ENCODE measurements at regions not wholly inside any gene's neighbourhood (a gene's known extent, or its start where the extent isn't known, plus 50 kb on each side); places are given as distances from the start of the nearest gene placed in this dataset.

DNA sequence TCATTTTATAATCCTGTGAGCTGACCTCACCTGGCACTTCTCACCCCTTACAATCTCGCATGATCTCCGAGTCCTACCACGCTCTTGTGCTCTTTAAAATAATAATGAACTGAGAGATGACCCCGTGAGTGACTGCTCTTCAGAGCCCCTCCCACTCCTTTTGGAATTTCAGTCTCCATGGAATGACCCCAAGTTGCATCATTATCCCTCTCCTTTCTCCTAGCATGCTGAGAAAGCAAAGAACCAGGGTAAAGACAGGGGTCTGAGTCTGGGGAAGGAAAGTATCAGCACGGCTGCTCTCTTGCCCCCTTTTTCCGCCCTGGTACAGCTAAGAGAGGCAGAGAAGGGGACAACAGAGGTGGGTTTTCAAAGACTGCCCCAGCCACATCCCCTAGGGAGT lies 178.3 kb upstream of the PLEKHA5 start:
- Mint-ChIP-seq H3K9me3 (no peaks in the 10 kb centered on the region), H3K27me3 (ENCODE audit: low read depth in 2 of 2) (peaks cover 0 to 2% of the 10 kb centered on the region in 2 donors), H3K4me1 (no peaks in the 10 kb centered on the region), H3K4me3 (no peak overlapping the region), H3K27ac (no peak overlapping the region), H3K36me3 (no peaks in the 10 kb centered on the region)
- Histone ChIP-seq H3K27ac (ENCODE audit: low read length) (no peak overlapping the region), H3K9me3 (ENCODE audit: control insufficient read depth, insufficient read depth, low read length) (no peaks in the 10 kb centered on the region), H3K36me3 (ENCODE audit: control insufficient read depth, insufficient read depth, low read length) (no peaks in the 10 kb centered on the region), H3K4me1 (ENCODE audit: control insufficient read depth, insufficient read depth, low read length) (no peaks in the 10 kb centered on the region), H3K4me3 (ENCODE audit: low read length) (no peak overlapping the region), H3K27me3 (ENCODE audit: control insufficient read depth, insufficient read depth, low read length) (no peaks in the 10 kb centered on the region)
- WGBS (ENCODE audit: insufficient coverage): 85% methylated on average over 6 of the region's 6 CpGs
- DNase-seq (no peak), ATAC-seq (no peak)
- intact Hi-C loops (cut with micrococcal nuclease): no loop called here
- TF ChIP-seq, protein P1, sequence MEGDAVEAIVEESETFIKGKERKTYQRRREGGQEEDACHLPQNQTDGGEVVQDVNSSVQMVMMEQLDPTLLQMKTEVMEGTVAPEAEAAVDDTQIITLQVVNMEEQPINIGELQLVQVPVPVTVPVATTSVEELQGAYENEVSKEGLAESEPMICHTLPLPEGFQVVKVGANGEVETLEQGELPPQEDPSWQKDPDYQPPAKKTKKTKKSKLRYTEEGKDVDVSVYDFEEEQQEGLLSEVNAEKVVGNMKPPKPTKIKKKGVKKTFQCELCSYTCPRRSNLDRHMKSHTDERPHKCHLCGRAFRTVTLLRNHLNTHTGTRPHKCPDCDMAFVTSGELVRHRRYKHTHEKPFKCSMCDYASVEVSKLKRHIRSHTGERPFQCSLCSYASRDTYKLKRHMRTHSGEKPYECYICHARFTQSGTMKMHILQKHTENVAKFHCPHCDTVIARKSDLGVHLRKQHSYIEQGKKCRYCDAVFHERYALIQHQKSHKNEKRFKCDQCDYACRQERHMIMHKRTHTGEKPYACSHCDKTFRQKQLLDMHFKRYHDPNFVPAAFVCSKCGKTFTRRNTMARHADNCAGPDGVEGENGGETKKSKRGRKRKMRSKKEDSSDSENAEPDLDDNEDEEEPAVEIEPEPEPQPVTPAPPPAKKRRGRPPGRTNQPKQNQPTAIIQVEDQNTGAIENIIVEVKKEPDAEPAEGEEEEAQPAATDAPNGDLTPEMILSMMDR (IDR thresholded peaks at IDR 0.05): no peak

DNA sequence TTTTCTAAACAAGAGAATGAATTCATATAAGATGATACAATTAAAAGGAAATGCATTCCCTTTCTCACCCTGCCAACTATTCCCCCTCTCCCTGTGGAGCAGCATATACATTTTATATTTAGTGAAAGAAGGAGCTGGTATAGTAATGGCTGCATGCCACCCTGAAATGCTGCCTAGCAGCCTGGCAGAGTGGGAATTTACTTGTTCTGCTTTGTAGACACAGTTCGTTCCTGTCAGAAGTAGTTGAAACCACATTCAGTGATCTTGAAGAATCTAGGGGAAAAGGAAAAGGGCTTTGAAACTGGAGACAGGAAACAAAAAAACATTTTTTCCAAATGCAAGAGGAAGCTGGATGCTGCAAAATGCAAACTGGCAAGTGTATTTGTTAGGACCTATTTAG lies 176.0 kb upstream of the PLEKHA5 start:
- H3K4me1 ChIP-seq (ENCODE audit: control insufficient read depth, insufficient read depth, low read length): no peaks in the 10 kb centered on the region
- no peaks in the 10 kb centered on the region for H3K27me3 ChIP-seq (ENCODE audit: control insufficient read depth, insufficient read depth, low read length)
- peaks cover 0 to 2% of the 10 kb centered on the region in 2 donors for H3K27me3 Mint-ChIP-seq (ENCODE audit: low read depth in 2 of 2)
- 11% methylated on average over 1 of the region's 1 CpG for WGBS (ENCODE audit: insufficient coverage)
- DNase-seq (no peak), ATAC-seq (no peak)
- no peaks in the 10 kb centered on the region for H3K36me3 Mint-ChIP-seq
- no peak overlapping the region for H3K27ac Mint-ChIP-seq
- H3K4me1 Mint-ChIP-seq: no peaks in the 10 kb centered on the region
- H3K4me3 Mint-ChIP-seq: no peak overlapping the region
- H3K4me3 ChIP-seq (ENCODE audit: low read length): no peak overlapping the region
- no peak overlapping the region for H3K27ac ChIP-seq (ENCODE audit: low read length)
- no peaks in the 10 kb centered on the region for H3K9me3 Mint-ChIP-seq
- TF ChIP-seq, protein P1 (IDR thresholded peaks at IDR 0.05): no peak
- intact Hi-C loops (cut with micrococcal nuclease): no loop called here
- H3K9me3 ChIP-seq (ENCODE audit: control insufficient read depth, insufficient read depth, low read length): no peaks in the 10 kb centered on the region
- H3K36me3 ChIP-seq (ENCODE audit: control insufficient read depth, insufficient read depth, low read length): no peaks in the 10 kb centered on the region

DNA sequence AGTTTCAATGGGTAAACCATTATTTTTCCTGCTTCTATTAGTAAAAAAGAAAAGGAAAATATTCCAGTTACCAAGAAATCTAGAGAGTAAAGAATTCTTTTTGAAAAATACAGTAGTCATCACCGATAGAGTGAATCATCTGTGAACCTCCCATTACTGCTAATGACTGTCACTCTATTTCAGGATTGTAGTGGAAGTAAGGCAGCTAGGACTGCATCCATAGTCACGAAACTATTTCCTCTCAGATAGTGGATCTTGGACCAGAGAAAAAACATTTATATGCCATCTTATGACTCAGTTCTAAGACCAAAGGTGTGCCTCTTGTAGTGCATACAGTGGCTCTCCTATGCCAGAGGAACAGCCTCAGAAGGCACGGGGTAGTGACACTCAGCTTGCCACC lies 173.9 kb upstream of the PLEKHA5 start:
- peaks cover 0 to 2% of the 10 kb centered on the region in 2 donors for H3K27me3 Mint-ChIP-seq (ENCODE audit: low read depth in 2 of 2)
- H3K36me3 ChIP-seq (ENCODE audit: control insufficient read depth, insufficient read depth, low read length): no peaks in the 10 kb centered on the region
- no peaks in the 10 kb centered on the region for H3K9me3 Mint-ChIP-seq
- H3K4me3 Mint-ChIP-seq: no peak overlapping the region
- H3K27ac Mint-ChIP-seq: no peak overlapping the region
- H3K27ac ChIP-seq (ENCODE audit: low read length): no peak overlapping the region
- no peak for DNase-seq
- WGBS (ENCODE audit: insufficient coverage): 94% methylated on average over 3 of the region's 3 CpGs
- H3K27me3 ChIP-seq (ENCODE audit: control insufficient read depth, insufficient read depth, low read length): no peaks in the 10 kb centered on the region
- no peak for ATAC-seq
- TF ChIP-seq, protein P1 (IDR thresholded peaks at IDR 0.05): no peak
- H3K4me1 Mint-ChIP-seq: no peaks in the 10 kb centered on the region
- H3K36me3 Mint-ChIP-seq: no peaks in the 10 kb centered on the region
- intact Hi-C loops (cut with micrococcal nuclease): no loop called here
- no peaks in the 10 kb centered on the region for H3K9me3 ChIP-seq (ENCODE audit: control insufficient read depth, insufficient read depth, low read length)
- H3K4me1 ChIP-seq (ENCODE audit: control insufficient read depth, insufficient read depth, low read length): no peaks in the 10 kb centered on the region
- no peak overlapping the region for H3K4me3 ChIP-seq (ENCODE audit: low read length)

DNA sequence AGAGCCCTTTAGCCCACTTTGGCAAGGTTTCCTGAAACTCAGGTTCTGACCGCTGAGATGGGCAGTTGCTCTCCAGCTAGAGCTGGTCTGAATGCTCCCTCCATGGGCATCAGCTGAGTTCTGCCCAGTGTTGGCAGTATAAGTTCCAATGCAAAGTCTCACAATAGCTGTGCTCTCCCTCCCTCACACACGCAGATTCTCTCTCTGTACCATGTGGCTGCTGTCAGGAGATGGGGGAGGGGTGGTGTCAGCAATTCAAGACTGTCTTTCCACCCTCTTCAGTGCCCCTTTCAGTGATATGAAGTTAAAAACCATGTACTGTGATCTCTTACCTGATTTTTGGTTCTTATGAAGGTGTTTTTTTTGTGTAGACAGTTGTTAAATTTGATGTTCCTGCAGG lies 164.3 kb upstream of the PLEKHA5 start:
- TF ChIP-seq, protein P1 (IDR thresholded peaks at IDR 0.05): no peak
- Mint-ChIP-seq H3K9me3 (peaks cover 2 to 4% of the 10 kb centered on the region in 2 donors), H3K27me3 (ENCODE audit: low read depth in 2 of 2) (no peaks in the 10 kb centered on the region), H3K36me3 (no peaks in the 10 kb centered on the region), H3K4me1 (no peaks in the 10 kb centered on the region), H3K4me3 (no peak overlapping the region), H3K27ac (no peak overlapping the region)
- Histone ChIP-seq H3K4me3 (ENCODE audit: low read length) (no peak overlapping the region), H3K27ac (ENCODE audit: low read length) (no peak overlapping the region), H3K27me3 (ENCODE audit: control insufficient read depth, insufficient read depth, low read length) (no peaks in the 10 kb centered on the region), H3K9me3 (ENCODE audit: control insufficient read depth, insufficient read depth, low read length) (no peaks in the 10 kb centered on the region), H3K36me3 (ENCODE audit: control insufficient read depth, insufficient read depth, low read length) (no peaks in the 10 kb centered on the region), H3K4me1 (ENCODE audit: control insufficient read depth, insufficient read depth, low read length) (no peaks in the 10 kb centered on the region)
- DNase-seq (no peak), ATAC-seq (no peak)
- intact Hi-C loops (cut with micrococcal nuclease): no loop called here
- WGBS (ENCODE audit: insufficient coverage): 80% methylated on average over 1 of the region's 2 CpGs

Data from natural killer cell (primary cell).